ENCODE measurements at regions not wholly inside any gene's neighbourhood (a gene's known extent, or its start where the extent isn't known, plus 50 kb on each side); places are given as distances from the start of the nearest gene placed in this dataset.

GRCh38 chr18:10239103-10239502 lies 215.3 kb upstream of the APCDD1 start:
- no peak for DNase-seq
- Histone ChIP-seq H3K4me3 (no peak overlapping the region), H3K36me3 (peaks cover 0 to 2% (median 0%) of the 10 kb centered on the region in 4 donors), H3K9me3 (no peaks in the 10 kb centered on the region), H3K27ac (no peak overlapping the region), H3K4me1 (peaks cover 0 to 34% (median 0%) of the 10 kb centered on the region in 4 donors), H3K27me3 (no peaks in the 10 kb centered on the region)
- in situ Hi-C loops (cut with MboI; ENCODE audit: low pct_ligation_motif_present in 1 of 4, low pct_unique_long_range_greater_than_20kb in 1 of 4, low sequenced_read_pairs in 3 of 4) = no loop called here
- intact Hi-C loops (cut with DNase I; ENCODE audit: low total_unique reads) = no loop called here
- WGBS, 2 donors (ENCODE audit: low coverage in 1 of 2) = 29 to 63% methylated on average over 3 to 11 of the region's 11 CpGs
- TF ChIP-seq EP300 (IDR thresholded peaks at IDR 0.05; ENCODE audit: low read depth) = no peak
- TF ChIP-seq POLR2A (IDR thresholded peaks at IDR 0.05) = no peak
- TF ChIP-seq POLR2AphosphoS5 (IDR thresholded peaks at IDR 0.05) = no peak
- no peak for TF ChIP-seq CTCF (IDR thresholded peaks at IDR 0.05)

GRCh38 chr18:10239991-10240634 lies 214.3 kb upstream of the APCDD1 start:
- peaks cover 0 to 24% (median 0%) of the 10 kb centered on the region in 4 donors for H3K4me1 ChIP-seq
- peaks cover 0 to 2% (median 0%) of the 10 kb centered on the region in 4 donors for H3K36me3 ChIP-seq
- no peak overlapping the region for H3K4me3 ChIP-seq
- no peaks in the 10 kb centered on the region for H3K9me3 ChIP-seq
- no peak for TF ChIP-seq POLR2A (IDR thresholded peaks at IDR 0.05)
- no peak for TF ChIP-seq EP300 (IDR thresholded peaks at IDR 0.05; ENCODE audit: low read depth)
- TF ChIP-seq CTCF (IDR thresholded peaks at IDR 0.05) = no peak
- TF ChIP-seq POLR2AphosphoS5 (IDR thresholded peaks at IDR 0.05) = no peak
- 77 to 85% methylated on average over 4 to 5 of the region's 5 CpGs for WGBS, 2 donors (ENCODE audit: low coverage in 1 of 2)
- H3K27ac ChIP-seq = no peak overlapping the region
- intact Hi-C loops (cut with DNase I; ENCODE audit: low total_unique reads) = no loop called here
- DNase-seq = no peak
- in situ Hi-C loops (cut with MboI; ENCODE audit: low pct_ligation_motif_present in 1 of 4, low pct_unique_long_range_greater_than_20kb in 1 of 4, low sequenced_read_pairs in 3 of 4) = no loop called here
- H3K27me3 ChIP-seq = no peaks in the 10 kb centered on the region

- in situ Hi-C loops (cut with MboI; ENCODE audit: low pct_ligation_motif_present in 1 of 4, low pct_unique_long_range_greater_than_20kb in 1 of 4, low sequenced_read_pairs in 3 of 4) = no loop called here
- TF ChIP-seq CTCF (IDR thresholded peaks at IDR 0.05) (no peak), EP300 (IDR thresholded peaks at IDR 0.05; ENCODE audit: low read depth) (no peak), POLR2AphosphoS5 (IDR thresholded peaks at IDR 0.05) (no peak), POLR2A (IDR thresholded peaks at IDR 0.05) (no peak)
- Histone ChIP-seq H3K27ac (no peak overlapping the region), H3K36me3 (peaks cover 0 to 2% (median 0%) of the 10 kb centered on the region in 4 donors), H3K9me3 (no peaks in the 10 kb centered on the region), H3K4me1 (peaks cover 0 to 15% (median 0%) of the 10 kb centered on the region in 4 donors), H3K4me3 (no peak overlapping the region), H3K27me3 (no peaks in the 10 kb centered on the region)
- WGBS, 2 donors (ENCODE audit: low coverage in 1 of 2) = 93% methylated on average over 2 of the region's 2 CpGs; no CpG with 5 or more reads in 1 of the 2 donors
- intact Hi-C loops (cut with DNase I; ENCODE audit: low total_unique reads) = no loop called here
- no peak for DNase-seq
Measured at GRCh38 chr18:10240973-10241372, 213.5 kb upstream of the APCDD1 start.

GRCh38 chr18:10241579-10241978 lies 212.9 kb upstream of the APCDD1 start:
- Histone ChIP-seq H3K36me3 (peaks cover 0 to 2% (median 0%) of the 10 kb centered on the region in 4 donors), H3K9me3 (no peaks in the 10 kb centered on the region), H3K27ac (no peak overlapping the region), H3K4me3 (no peak overlapping the region), H3K27me3 (no peaks in the 10 kb centered on the region), H3K4me1 (peaks cover 0 to 15% (median 0%) of the 10 kb centered on the region in 4 donors)
- intact Hi-C loops (cut with DNase I; ENCODE audit: low total_unique reads) (no loop called here), in situ Hi-C loops (cut with MboI; ENCODE audit: low pct_ligation_motif_present in 1 of 4, low pct_unique_long_range_greater_than_20kb in 1 of 4, low sequenced_read_pairs in 3 of 4) (no loop called here)
- DNase-seq = no peak
- TF ChIP-seq POLR2AphosphoS5 (IDR thresholded peaks at IDR 0.05) = no peak
- TF ChIP-seq POLR2A (IDR thresholded peaks at IDR 0.05) = no peak
- TF ChIP-seq CTCF (IDR thresholded peaks at IDR 0.05) = no peak
- TF ChIP-seq EP300 (IDR thresholded peaks at IDR 0.05; ENCODE audit: low read depth) = no peak
- WGBS, 2 donors (ENCODE audit: low coverage in 1 of 2) = 17 to 27% methylated on average over 1 of the region's 1 CpG
